ENCODE measurements at regions not wholly inside any gene's neighbourhood (a gene's known extent, or its start where the extent isn't known, plus 50 kb on each side); places are given as distances from the start of the nearest gene placed in this dataset.

- H3K4me2 ChIP-seq, result no peak overlapping the region
- no peaks in the 10 kb centered on the region for H3K36me3 ChIP-seq (replicated peaks in 1 of 2; ENCODE audit: control insufficient read depth in 1 of 2, insufficient read depth in 2 of 2, low read length in 1 of 2)
- H3K79me2 ChIP-seq (ENCODE audit: insufficient read depth), result peaks cover 7% of the 10 kb centered on the region
- DNase-seq, result peak; percentile 76
- 9% methylated on average over 8 of the region's 8 CpGs for WGBS (ENCODE audit: low lambda C conversion rate)
- H3K9me2 ChIP-seq, result no peaks in the 10 kb centered on the region
- no peaks in the 10 kb centered on the region for H4K20me1 ChIP-seq (ENCODE audit: insufficient read depth)
- H3K4me1 ChIP-seq (ENCODE audit: control insufficient read depth in 1 of 2, insufficient read depth in 2 of 2, low read depth in 1 of 2, low read length in 1 of 2), result peaks cover 0 to 8% of the 10 kb centered on the region in 2 experiments; a peak in 2 of 4 replicates
- CTCF ChIA-PET, result interaction anchor here (1.2 to 5.1 kb wide), 4 partner anchors 10 to 246 kb away, joined by 3 to 30 read pairs (median 5); a partner anchor contains a TSS
- no peak overlapping the region for H2AFZ ChIP-seq (ENCODE audit: low read depth)
- POLR2A ChIA-PET, result no interaction called here
- no peaks in the 10 kb centered on the region for H3F3A ChIP-seq (replicated peaks; ENCODE audit: insufficient read depth)
- no peaks in the 10 kb centered on the region for H3K27me3 ChIP-seq (ENCODE audit: insufficient read depth)
- H3K9ac ChIP-seq, result no peak overlapping the region
- TF ChIP-seq, protein P1, sequence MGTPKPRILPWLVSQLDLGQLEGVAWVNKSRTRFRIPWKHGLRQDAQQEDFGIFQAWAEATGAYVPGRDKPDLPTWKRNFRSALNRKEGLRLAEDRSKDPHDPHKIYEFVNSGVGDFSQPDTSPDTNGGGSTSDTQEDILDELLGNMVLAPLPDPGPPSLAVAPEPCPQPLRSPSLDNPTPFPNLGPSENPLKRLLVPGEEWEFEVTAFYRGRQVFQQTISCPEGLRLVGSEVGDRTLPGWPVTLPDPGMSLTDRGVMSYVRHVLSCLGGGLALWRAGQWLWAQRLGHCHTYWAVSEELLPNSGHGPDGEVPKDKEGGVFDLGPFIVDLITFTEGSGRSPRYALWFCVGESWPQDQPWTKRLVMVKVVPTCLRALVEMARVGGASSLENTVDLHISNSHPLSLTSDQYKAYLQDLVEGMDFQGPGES (IDR thresholded peaks at IDR 0.05; ENCODE audit: low read depth, low read length), result no peak
- TF ChIP-seq SMC3 (IDR thresholded peaks at IDR 0.05; ENCODE audit: low read depth, low read length) (peak; percentile 63), RAD21 (IDR thresholded peaks at IDR 0.05; ENCODE audit: low read length) (peak; percentile 86)
- TF ChIP-seq, protein P2, sequence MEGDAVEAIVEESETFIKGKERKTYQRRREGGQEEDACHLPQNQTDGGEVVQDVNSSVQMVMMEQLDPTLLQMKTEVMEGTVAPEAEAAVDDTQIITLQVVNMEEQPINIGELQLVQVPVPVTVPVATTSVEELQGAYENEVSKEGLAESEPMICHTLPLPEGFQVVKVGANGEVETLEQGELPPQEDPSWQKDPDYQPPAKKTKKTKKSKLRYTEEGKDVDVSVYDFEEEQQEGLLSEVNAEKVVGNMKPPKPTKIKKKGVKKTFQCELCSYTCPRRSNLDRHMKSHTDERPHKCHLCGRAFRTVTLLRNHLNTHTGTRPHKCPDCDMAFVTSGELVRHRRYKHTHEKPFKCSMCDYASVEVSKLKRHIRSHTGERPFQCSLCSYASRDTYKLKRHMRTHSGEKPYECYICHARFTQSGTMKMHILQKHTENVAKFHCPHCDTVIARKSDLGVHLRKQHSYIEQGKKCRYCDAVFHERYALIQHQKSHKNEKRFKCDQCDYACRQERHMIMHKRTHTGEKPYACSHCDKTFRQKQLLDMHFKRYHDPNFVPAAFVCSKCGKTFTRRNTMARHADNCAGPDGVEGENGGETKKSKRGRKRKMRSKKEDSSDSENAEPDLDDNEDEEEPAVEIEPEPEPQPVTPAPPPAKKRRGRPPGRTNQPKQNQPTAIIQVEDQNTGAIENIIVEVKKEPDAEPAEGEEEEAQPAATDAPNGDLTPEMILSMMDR (IDR thresholded peaks at IDR 0.05), result peak; percentile 80
- H3K9me3 ChIP-seq, result no peaks in the 10 kb centered on the region
- H3K4me3 ChIP-seq (ENCODE audit: low read depth in 2 of 2, low read length in 1 of 2), result no peak overlapping the region
- H3K27ac ChIP-seq (ENCODE audit: low read depth in 2 of 2, low read length in 1 of 2), result no peak overlapping the region
Measured at GRCh38 chr16:31696968-31697743, 169.5 kb downstream of the AHSP start.

DNA sequence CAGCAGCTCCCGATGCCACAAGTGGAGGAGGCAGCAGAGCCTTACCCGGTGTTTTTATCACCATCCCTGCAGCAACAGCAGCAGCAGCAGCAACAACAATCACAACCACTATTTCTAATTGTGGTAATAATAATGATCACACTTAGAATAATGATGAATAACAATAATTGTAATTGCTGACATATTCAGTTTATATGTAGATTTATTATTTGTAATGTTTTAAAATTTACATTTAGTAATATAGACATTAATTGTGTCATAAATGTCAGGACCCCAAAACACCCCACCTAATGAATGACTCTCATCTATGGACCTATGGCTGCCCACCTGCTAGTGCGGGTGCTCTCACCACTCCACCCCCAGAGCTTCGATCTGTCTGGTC, 170.0 kb downstream of the AHSP start:
- POLR2A ChIA-PET, result no interaction called here
- Histone ChIP-seq H3K4me2 (no peak overlapping the region), H3K79me2 (ENCODE audit: insufficient read depth) (peaks cover 7% of the 10 kb centered on the region), H3K9ac (no peak overlapping the region), H3K4me3 (ENCODE audit: low read depth in 2 of 2, low read length in 1 of 2) (no peak overlapping the region), H3K9me2 (no peaks in the 10 kb centered on the region), H3K27me3 (ENCODE audit: insufficient read depth) (no peaks in the 10 kb centered on the region), H3F3A (replicated peaks; ENCODE audit: insufficient read depth) (no peaks in the 10 kb centered on the region), H3K36me3 (replicated peaks in 1 of 2; ENCODE audit: control insufficient read depth in 1 of 2, insufficient read depth in 2 of 2, low read length in 1 of 2) (no peaks in the 10 kb centered on the region), H3K27ac (ENCODE audit: low read depth in 2 of 2, low read length in 1 of 2) (no peak overlapping the region), H3K4me1 (ENCODE audit: control insufficient read depth in 1 of 2, insufficient read depth in 2 of 2, low read depth in 1 of 2, low read length in 1 of 2) (peaks cover 0 to 8% of the 10 kb centered on the region in 2 experiments; a peak in 2 of 4 replicates), H4K20me1 (ENCODE audit: insufficient read depth) (no peaks in the 10 kb centered on the region), H3K9me3 (no peaks in the 10 kb centered on the region), H2AFZ (ENCODE audit: low read depth) (no peak overlapping the region)
- 49% methylated on average over 4 of the region's 4 CpGs for WGBS (ENCODE audit: low lambda C conversion rate)
- CTCF ChIA-PET, result interaction anchor here (5.1 kb wide), 1 partner anchor 13 kb away, joined by 30 read pairs; a partner anchor contains a TSS
- DNase-seq, result no peak
- TF ChIP-seq, protein P1 (IDR thresholded peaks at IDR 0.05; ENCODE audit: low read depth, low read length), result no peak
- TF ChIP-seq, protein P2 (IDR thresholded peaks at IDR 0.05), result no peak
- TF ChIP-seq TAF1 (IDR thresholded peaks at IDR 0.05; ENCODE audit: borderline replicate concordance, low read depth, low read length) (no peak), POLR2AphosphoS5 (IDR thresholded peaks at IDR 0.05; ENCODE audit: low read depth, low read length) (no peak), SMC3 (IDR thresholded peaks at IDR 0.05; ENCODE audit: low read depth, low read length) (no peak), EP300 (IDR thresholded peaks at IDR 0.05; ENCODE audit: borderline replicate concordance in 1 of 2, low read depth in 1 of 2, low read length in 1 of 2) (no peak), NFIC (IDR thresholded peaks at IDR 0.05; ENCODE audit: borderline replicate concordance) (no peak), RFX5 (IDR thresholded peaks at IDR 0.05; ENCODE audit: low read length) (no peak), ELF1 (IDR thresholded peaks at IDR 0.05) (no peak)
